B cell (primary cell): ENCODE measurements at regions not wholly inside any gene's neighbourhood (a gene's known extent, or its start where the extent isn't known, plus 50 kb on each side); places are given as distances from the start of the nearest gene placed in this dataset.

Experiments
- CTCF ChIP-seq: fragments of 200-600 bp; IDR thresholded peaks from one replicate; pipeline ENCODE4 v1.8.0; 2022; ENCODE audit warnings: antibody characterized with exemption, mild to moderate bottlenecking
- EZH2 ChIP-seq: IDR thresholded peaks from 2 replicates; pipeline ENCODE4 v1.6.1; 2012; ENCODE audit warnings: borderline replicate concordance, low read depth, mild to moderate bottlenecking, moderate library complexity, low read length; ENCODE audit not compliant: insufficient read depth, poor library complexity, severe bottlenecking

GRCh38 chr13:112198396-112199010 is 131.6 kb downstream of the SOX1 start:
- no peak for TF ChIP-seq CTCF
- TF ChIP-seq EZH2, result no peak
